ENCODE measurements at regions not wholly inside any gene's neighbourhood (a gene's known extent, or its start where the extent isn't known, plus 50 kb on each side); places are given as distances from the start of the nearest gene placed in this dataset.

- H3K4me3 ChIP-seq (ENCODE audit: low read depth, low read length) = no peak overlapping the region
- no TSS peak for BruUV-seq (replicated peaks)
- no peaks in the 10 kb centered on the region for H3K4me1 ChIP-seq
- H3K36me3 Mint-ChIP-seq (ENCODE audit: insufficient read depth, unreplicated experiment) = no peaks in the 10 kb centered on the region
- H3K27me3 Mint-ChIP-seq (ENCODE audit: insufficient read depth, unreplicated experiment) = peaks cover 8% of the 10 kb centered on the region
- H3K4me1 Mint-ChIP-seq (ENCODE audit: low read depth, unreplicated experiment) = no peaks in the 10 kb centered on the region
- POLR2A ChIA-PET = no interaction called here
- no peaks in the 10 kb centered on the region for H3K9me3 ChIP-seq
- no peak for TF ChIP-seq CTCF (IDR thresholded peaks at IDR 0.05; ENCODE audit: insufficient read depth in 1 of 2, low read depth in 1 of 2, low read length in 1 of 2, severe bottlenecking in 1 of 2, unreplicated experiment in 1 of 2)
- H3K27me3 ChIP-seq (replicated peaks; ENCODE audit: control insufficient read depth, insufficient read depth, low read length) = no peaks in the 10 kb centered on the region
- DNase-seq = no peak
- CTCF ChIA-PET = no interaction called here
- H3K9me3 Mint-ChIP-seq (ENCODE audit: unreplicated experiment) = no peaks in the 10 kb centered on the region
- intact Hi-C loops (cut with micrococcal nuclease; ENCODE audit: unreplicated experiment) = loop anchor here (2.0 kb wide), 1 partner anchor 303 kb away; no protein-coding TSS in a partner anchor
- no peak overlapping the region for H3K4me3 Mint-ChIP-seq (ENCODE audit: unreplicated experiment)
- H3K27ac Mint-ChIP-seq (ENCODE audit: unreplicated experiment) = no peak overlapping the region
- no peaks in the 10 kb centered on the region for H3K36me3 ChIP-seq (ENCODE audit: control insufficient read depth, insufficient read depth, low read length)
Measured at GRCh38 chr5:126235628-126236027, 187.6 kb upstream of the GRAMD2B start.

GRCh38 chr5:126236994-126237393 lies 186.2 kb upstream of the GRAMD2B start:
- intact Hi-C loops (cut with micrococcal nuclease; ENCODE audit: unreplicated experiment) = no loop called here
- Mint-ChIP-seq H3K27me3 (ENCODE audit: insufficient read depth, unreplicated experiment) (peaks cover 8% of the 10 kb centered on the region), H3K27ac (ENCODE audit: unreplicated experiment) (no peak overlapping the region), H3K36me3 (ENCODE audit: insufficient read depth, unreplicated experiment) (no peaks in the 10 kb centered on the region), H3K9me3 (ENCODE audit: unreplicated experiment) (no peaks in the 10 kb centered on the region), H3K4me3 (ENCODE audit: unreplicated experiment) (no peak overlapping the region), H3K4me1 (ENCODE audit: low read depth, unreplicated experiment) (no peaks in the 10 kb centered on the region)
- Histone ChIP-seq H3K4me3 (ENCODE audit: low read depth, low read length) (no peak overlapping the region), H3K9me3 (no peaks in the 10 kb centered on the region), H3K4me1 (no peaks in the 10 kb centered on the region), H3K36me3 (ENCODE audit: control insufficient read depth, insufficient read depth, low read length) (no peaks in the 10 kb centered on the region), H3K27me3 (replicated peaks; ENCODE audit: control insufficient read depth, insufficient read depth, low read length) (no peaks in the 10 kb centered on the region)
- BruUV-seq (replicated peaks) = no TSS peak
- POLR2A ChIA-PET = no interaction called here
- TF ChIP-seq CTCF (IDR thresholded peaks at IDR 0.05; ENCODE audit: insufficient read depth in 1 of 2, low read depth in 1 of 2, low read length in 1 of 2, severe bottlenecking in 1 of 2, unreplicated experiment in 1 of 2) = no peak
- CTCF ChIA-PET = interaction anchor here (0.6 kb wide), 1 partner anchor 64 kb away, joined by 3 read pairs; no protein-coding TSS in a partner anchor
- no peak for DNase-seq

- no peaks in the 10 kb centered on the region for H3K9me3 Mint-ChIP-seq (ENCODE audit: unreplicated experiment)
- H3K27me3 Mint-ChIP-seq (ENCODE audit: insufficient read depth, unreplicated experiment) = no peaks in the 10 kb centered on the region
- ChIA-PET POLR2A (no interaction called here), CTCF (no interaction called here)
- no peaks in the 10 kb centered on the region for H3K4me1 Mint-ChIP-seq (ENCODE audit: low read depth, unreplicated experiment)
- no TSS peak for BruUV-seq (replicated peaks)
- no peak for DNase-seq
- no peaks in the 10 kb centered on the region for H3K36me3 ChIP-seq (ENCODE audit: control insufficient read depth, insufficient read depth, low read length)
- TF ChIP-seq CTCF (IDR thresholded peaks at IDR 0.05; ENCODE audit: insufficient read depth in 1 of 2, low read depth in 1 of 2, low read length in 1 of 2, severe bottlenecking in 1 of 2, unreplicated experiment in 1 of 2) = no peak
- intact Hi-C loops (cut with micrococcal nuclease; ENCODE audit: unreplicated experiment) = no loop called here
- no peak overlapping the region for H3K27ac Mint-ChIP-seq (ENCODE audit: unreplicated experiment)
- no peaks in the 10 kb centered on the region for H3K36me3 Mint-ChIP-seq (ENCODE audit: insufficient read depth, unreplicated experiment)
- H3K4me1 ChIP-seq = no peaks in the 10 kb centered on the region
- H3K4me3 ChIP-seq (ENCODE audit: low read depth, low read length) = no peak overlapping the region
- no peaks in the 10 kb centered on the region for H3K9me3 ChIP-seq
- H3K4me3 Mint-ChIP-seq (ENCODE audit: unreplicated experiment) = no peak overlapping the region
- H3K27me3 ChIP-seq (replicated peaks; ENCODE audit: control insufficient read depth, insufficient read depth, low read length) = no peaks in the 10 kb centered on the region
Measured at GRCh38 chr5:126248611-126249010, 174.6 kb upstream of the GRAMD2B start.
